OCI-LY1 (cell line): ENCODE measurements at regions not wholly inside any gene's neighbourhood (a gene's known extent, or its start where the extent isn't known, plus 50 kb on each side); places are given as distances from the start of the nearest gene placed in this dataset.

Source experiments
- H2AFZ ChIP-seq: fragments of 200-600 bp; sonication (generic), shearing (Covaris generic); 2 replicates; pipeline ENCODE4 v1.6.0; 2014; ENCODE audit warnings: antibody characterized with exemption, mild to moderate bottlenecking, low read length
- H3F3A ChIP-seq: fragments of 200-600 bp; sonication (generic), shearing (Covaris generic); 2 replicates; pipeline ENCODE4 v1.6.0; 2014; ENCODE audit warnings: mild to moderate bottlenecking, antibody characterized with exemption, low read length, moderate library complexity; ENCODE audit not compliant: insufficient read depth
- H3K27ac ChIP-seq: fragments of 200-600 bp; sonication (generic); 2 replicates; pipeline ENCODE4 v1.5.1; 2014; ENCODE audit warnings: low read length, mixed run types, mild to moderate bottlenecking, low read depth; ENCODE audit not compliant: poor library complexity, severe bottlenecking
- H3K27me3 ChIP-seq: fragments of 200-600 bp; sonication (generic); 2 replicates; pipeline ENCODE4 v1.6.0; 2014; ENCODE audit warnings: antibody characterized with exemption, mild to moderate bottlenecking, low read length, moderate library complexity; ENCODE audit not compliant: insufficient read depth
- H3K36me3 ChIP-seq: fragments of 200-600 bp; sonication (generic); 2 replicates; pipeline ENCODE4 v1.6.1; 2014; ENCODE audit warnings: mild to moderate bottlenecking, antibody characterized with exemption, low read length, moderate library complexity, mixed read lengths; ENCODE audit not compliant: insufficient read depth
- H3K4me1 ChIP-seq: fragments of 200-600 bp; sonication (generic); 2 replicates; pipeline ENCODE4 v1.5.1; 2014; ENCODE audit warnings: mild to moderate bottlenecking, low read length, moderate library complexity; ENCODE audit not compliant: insufficient read depth, severe bottlenecking
- H3K4me2 ChIP-seq: fragments of 200-600 bp; sonication (generic), shearing (Covaris generic); 2 replicates; pipeline ENCODE4 v1.6.1; 2014; ENCODE audit warnings: low read length
- H3K4me3 ChIP-seq: fragments of 200-600 bp; sonication (generic); 2 replicates; pipeline ENCODE4 v1.5.1; 2014; ENCODE audit warnings: low read length, low read depth, mild to moderate bottlenecking, mixed read lengths; ENCODE audit not compliant: poor library complexity, severe bottlenecking
- H3K79me2 ChIP-seq: fragments of 200-600 bp; shearing (Covaris generic); 2 replicates; pipeline ENCODE4 v1.6.1; 2016; ENCODE audit warnings: mixed run types, low read length, mixed read lengths; ENCODE audit not compliant: insufficient read depth
- H3K9ac ChIP-seq: fragments of 200-600 bp; sonication (generic), shearing (Covaris generic); 2 replicates; pipeline ENCODE4 v1.6.1; 2014; ENCODE audit warnings: mild to moderate bottlenecking, low read length, mixed read lengths
- H3K9me2 ChIP-seq: fragments of 200-600 bp; sonication (generic), shearing (Covaris generic); 2 replicates; pipeline ENCODE4 v1.6.1; 2014; ENCODE audit warnings: low read depth, mild to moderate bottlenecking, low read length, mixed read lengths
- H3K9me3 ChIP-seq: fragments of 200-600 bp; shearing (Covaris generic); 2 replicates; pipeline ENCODE4 v1.6.1; 2014; ENCODE audit warnings: low read length, mixed read lengths
- H4K20me1 ChIP-seq: fragments of 200-600 bp; sonication (generic), shearing (Covaris generic); 2 replicates; pipeline ENCODE4 v1.6.0; 2016; ENCODE audit warnings: mild to moderate bottlenecking, low read length; ENCODE audit not compliant: insufficient read depth
- EZH2 ChIP-seq: fragments of 200-600 bp; sonication (generic), shearing (Covaris generic); IDR thresholded peaks from 2 replicates; pipeline ENCODE4 v1.8.0; 2017; ENCODE audit warnings: borderline replicate concordance, mixed run types, mild to moderate bottlenecking, antibody characterized with exemption, low read length, moderate library complexity, mixed read lengths
- TF ChIP-seq, protein P1 (sequence below): fragments of 200-600 bp; sonication (generic), shearing (Covaris generic); IDR thresholded peaks from 2 replicates; pipeline ENCODE4 v1.5.1; 2017; ENCODE audit warnings: mild to moderate bottlenecking, antibody characterized with exemption, low read length, moderate library complexity, mixed read lengths

DNA sequence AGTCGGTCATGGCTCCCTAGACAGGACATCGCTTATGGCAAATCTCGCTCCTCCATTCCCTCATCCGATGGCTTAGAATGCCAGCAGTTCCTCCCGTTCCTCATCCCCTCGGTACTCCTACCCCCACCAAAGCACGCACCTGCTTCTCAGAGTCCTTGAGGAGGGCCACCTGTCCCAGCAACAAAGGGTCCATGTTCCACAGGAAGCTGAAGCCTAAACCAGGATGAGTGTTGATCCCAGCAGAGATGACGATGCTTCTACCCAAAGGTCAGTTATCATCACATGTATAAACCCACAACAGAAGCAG lies 111.2 kb downstream of the THBS2 start:
- no peaks in the 10 kb centered on the region for H3K9me3 ChIP-seq
- H2AFZ ChIP-seq: no peak overlapping the region
- H3K9me2 ChIP-seq: no peaks in the 10 kb centered on the region
- no peak overlapping the region for H3K9ac ChIP-seq
- no peak for TF ChIP-seq EZH2
- TF ChIP-seq, protein P1, sequence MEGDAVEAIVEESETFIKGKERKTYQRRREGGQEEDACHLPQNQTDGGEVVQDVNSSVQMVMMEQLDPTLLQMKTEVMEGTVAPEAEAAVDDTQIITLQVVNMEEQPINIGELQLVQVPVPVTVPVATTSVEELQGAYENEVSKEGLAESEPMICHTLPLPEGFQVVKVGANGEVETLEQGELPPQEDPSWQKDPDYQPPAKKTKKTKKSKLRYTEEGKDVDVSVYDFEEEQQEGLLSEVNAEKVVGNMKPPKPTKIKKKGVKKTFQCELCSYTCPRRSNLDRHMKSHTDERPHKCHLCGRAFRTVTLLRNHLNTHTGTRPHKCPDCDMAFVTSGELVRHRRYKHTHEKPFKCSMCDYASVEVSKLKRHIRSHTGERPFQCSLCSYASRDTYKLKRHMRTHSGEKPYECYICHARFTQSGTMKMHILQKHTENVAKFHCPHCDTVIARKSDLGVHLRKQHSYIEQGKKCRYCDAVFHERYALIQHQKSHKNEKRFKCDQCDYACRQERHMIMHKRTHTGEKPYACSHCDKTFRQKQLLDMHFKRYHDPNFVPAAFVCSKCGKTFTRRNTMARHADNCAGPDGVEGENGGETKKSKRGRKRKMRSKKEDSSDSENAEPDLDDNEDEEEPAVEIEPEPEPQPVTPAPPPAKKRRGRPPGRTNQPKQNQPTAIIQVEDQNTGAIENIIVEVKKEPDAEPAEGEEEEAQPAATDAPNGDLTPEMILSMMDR: no peak
- H4K20me1 ChIP-seq: no peaks in the 10 kb centered on the region
- no peaks in the 10 kb centered on the region for H3K4me1 ChIP-seq
- H3K4me2 ChIP-seq: no peak overlapping the region
- no peak overlapping the region for H3K27ac ChIP-seq
- H3K4me3 ChIP-seq: no peak overlapping the region
- no peaks in the 10 kb centered on the region for H3K36me3 ChIP-seq
- H3K27me3 ChIP-seq: no peaks in the 10 kb centered on the region
- H3K79me2 ChIP-seq: no peaks in the 10 kb centered on the region
- H3F3A ChIP-seq: no peaks in the 10 kb centered on the region

DNA sequence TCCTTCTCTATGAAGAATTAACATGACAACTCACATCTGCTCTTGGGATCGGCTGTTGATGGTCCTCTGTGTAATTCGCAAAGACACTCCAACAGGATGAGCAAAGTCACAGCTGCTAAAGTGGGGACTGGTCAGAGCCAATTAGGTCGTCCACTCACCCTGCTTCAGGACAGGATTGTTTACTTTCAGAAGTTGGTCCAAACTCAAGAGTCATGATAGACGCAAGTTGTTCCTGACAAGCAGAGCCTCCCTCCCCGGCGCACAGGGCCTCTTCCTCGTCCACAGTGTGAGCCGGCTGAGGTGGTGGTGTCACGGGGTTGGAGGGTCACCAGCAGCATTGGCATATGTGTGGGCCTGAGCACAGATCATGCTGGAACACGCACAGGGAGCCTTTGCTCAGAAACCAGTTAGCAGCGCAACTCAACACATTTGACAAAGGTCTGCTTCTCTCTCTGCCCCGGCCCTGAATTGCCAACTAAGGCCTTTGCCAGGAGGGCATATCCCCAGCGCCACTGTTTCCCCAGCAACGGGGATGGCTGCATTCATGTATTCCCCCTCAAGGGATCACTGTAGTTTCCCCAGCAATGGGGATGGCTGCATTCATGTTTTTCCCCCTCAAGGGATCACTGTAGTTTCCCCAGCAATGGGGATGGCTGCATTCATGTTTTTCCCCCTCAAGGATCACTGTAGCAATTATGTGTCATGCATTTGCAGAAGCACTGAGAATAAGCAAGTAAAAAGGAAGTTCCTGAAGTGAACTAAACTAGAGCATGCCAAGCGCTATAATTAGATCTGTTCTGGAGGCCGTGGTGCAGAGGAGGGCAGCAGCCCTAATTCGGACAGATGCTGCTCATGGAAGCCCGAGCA lies 111.7 kb downstream of the THBS2 start:
- Histone ChIP-seq H3K4me2 (no peak overlapping the region), H3K36me3 (no peaks in the 10 kb centered on the region), H3K9me2 (no peaks in the 10 kb centered on the region), H3K4me3 (no peak overlapping the region), H3K9me3 (no peaks in the 10 kb centered on the region), H3K79me2 (no peaks in the 10 kb centered on the region), H4K20me1 (no peaks in the 10 kb centered on the region), H3K27ac (no peak overlapping the region), H3K4me1 (no peaks in the 10 kb centered on the region), H2AFZ (no peak overlapping the region), H3K27me3 (no peaks in the 10 kb centered on the region), H3K9ac (no peak overlapping the region), H3F3A (no peaks in the 10 kb centered on the region)
- TF ChIP-seq, protein P1: no peak
- TF ChIP-seq EZH2: no peak

DNA sequence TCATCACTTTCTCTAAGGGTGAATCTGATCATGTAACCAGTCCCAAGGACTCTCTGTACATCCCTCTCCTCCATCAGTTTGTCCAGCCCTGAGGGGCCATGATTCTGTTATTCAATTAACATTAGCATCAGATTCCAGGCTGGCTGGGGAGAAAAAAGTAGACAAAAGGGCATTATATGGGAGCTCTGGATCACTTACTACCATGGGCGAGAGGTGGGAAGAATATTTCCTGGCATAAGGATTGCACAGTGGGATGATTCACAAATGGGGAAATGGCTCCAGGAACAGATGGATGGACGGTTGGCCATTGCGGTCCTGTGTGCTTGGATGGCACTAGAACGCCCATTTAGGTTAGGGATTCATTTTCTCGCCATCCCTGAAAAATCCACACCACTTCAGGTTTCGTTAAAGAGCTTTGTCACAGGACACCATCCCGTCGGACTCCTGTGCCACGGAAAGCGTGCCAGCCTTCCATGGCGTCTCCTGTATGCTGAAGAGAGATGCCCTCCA lies 112.6 kb downstream of the THBS2 start:
- Histone ChIP-seq H3K9me3 (no peaks in the 10 kb centered on the region), H3K36me3 (no peaks in the 10 kb centered on the region), H3F3A (no peaks in the 10 kb centered on the region), H4K20me1 (no peaks in the 10 kb centered on the region), H3K4me2 (no peak overlapping the region), H3K9ac (no peak overlapping the region), H2AFZ (no peak overlapping the region), H3K4me3 (no peak overlapping the region), H3K4me1 (no peaks in the 10 kb centered on the region), H3K79me2 (no peaks in the 10 kb centered on the region), H3K27me3 (no peaks in the 10 kb centered on the region), H3K9me2 (no peaks in the 10 kb centered on the region), H3K27ac (no peak overlapping the region)
- TF ChIP-seq, protein P1: no peak
- no peak for TF ChIP-seq EZH2
